ENCODE measurements at regions not wholly inside any gene's neighbourhood (a gene's known extent, or its start where the extent isn't known, plus 50 kb on each side); places are given as distances from the start of the nearest gene placed in this dataset.

GRCh38 chrX:22429704-22430103 is 157.0 kb downstream of the CBLL2 start:
- no peak for TF ChIP-seq POLR2A (IDR thresholded peaks at IDR 0.05)
- TF ChIP-seq, protein P1, sequence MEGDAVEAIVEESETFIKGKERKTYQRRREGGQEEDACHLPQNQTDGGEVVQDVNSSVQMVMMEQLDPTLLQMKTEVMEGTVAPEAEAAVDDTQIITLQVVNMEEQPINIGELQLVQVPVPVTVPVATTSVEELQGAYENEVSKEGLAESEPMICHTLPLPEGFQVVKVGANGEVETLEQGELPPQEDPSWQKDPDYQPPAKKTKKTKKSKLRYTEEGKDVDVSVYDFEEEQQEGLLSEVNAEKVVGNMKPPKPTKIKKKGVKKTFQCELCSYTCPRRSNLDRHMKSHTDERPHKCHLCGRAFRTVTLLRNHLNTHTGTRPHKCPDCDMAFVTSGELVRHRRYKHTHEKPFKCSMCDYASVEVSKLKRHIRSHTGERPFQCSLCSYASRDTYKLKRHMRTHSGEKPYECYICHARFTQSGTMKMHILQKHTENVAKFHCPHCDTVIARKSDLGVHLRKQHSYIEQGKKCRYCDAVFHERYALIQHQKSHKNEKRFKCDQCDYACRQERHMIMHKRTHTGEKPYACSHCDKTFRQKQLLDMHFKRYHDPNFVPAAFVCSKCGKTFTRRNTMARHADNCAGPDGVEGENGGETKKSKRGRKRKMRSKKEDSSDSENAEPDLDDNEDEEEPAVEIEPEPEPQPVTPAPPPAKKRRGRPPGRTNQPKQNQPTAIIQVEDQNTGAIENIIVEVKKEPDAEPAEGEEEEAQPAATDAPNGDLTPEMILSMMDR (IDR thresholded peaks at IDR 0.05) = no peak

Measured in uterus (tissue), 2 donors.